ENCODE measurements at regions not wholly inside any gene's neighbourhood (a gene's known extent, or its start where the extent isn't known, plus 50 kb on each side); places are given as distances from the start of the nearest gene placed in this dataset.

DNA sequence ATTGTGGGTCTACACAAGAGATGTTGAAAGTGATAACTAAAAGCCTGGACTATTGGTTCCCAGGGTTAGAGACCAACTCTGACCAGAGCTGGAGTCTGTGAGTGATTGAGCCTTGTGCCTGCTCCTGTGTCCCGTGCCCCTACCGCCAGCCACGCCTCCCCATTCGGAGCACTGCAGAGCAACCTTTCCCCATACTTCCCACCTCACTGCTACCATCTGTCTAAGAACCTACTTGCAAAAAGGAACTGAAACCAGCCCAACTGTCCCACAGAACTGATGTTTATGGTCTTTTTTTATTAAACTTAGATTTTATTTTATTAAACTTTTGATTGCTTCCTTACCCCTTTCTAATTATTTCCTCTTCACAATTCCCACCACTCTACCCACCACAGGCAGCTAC is 300.3 kb upstream of the MGAT5 start:
- no peak for DNase-seq

- DNase-seq, result no peak
Observed at GRCh38 chr2:133954636-133955035, 299.2 kb upstream of the MGAT5 start.

DNA sequence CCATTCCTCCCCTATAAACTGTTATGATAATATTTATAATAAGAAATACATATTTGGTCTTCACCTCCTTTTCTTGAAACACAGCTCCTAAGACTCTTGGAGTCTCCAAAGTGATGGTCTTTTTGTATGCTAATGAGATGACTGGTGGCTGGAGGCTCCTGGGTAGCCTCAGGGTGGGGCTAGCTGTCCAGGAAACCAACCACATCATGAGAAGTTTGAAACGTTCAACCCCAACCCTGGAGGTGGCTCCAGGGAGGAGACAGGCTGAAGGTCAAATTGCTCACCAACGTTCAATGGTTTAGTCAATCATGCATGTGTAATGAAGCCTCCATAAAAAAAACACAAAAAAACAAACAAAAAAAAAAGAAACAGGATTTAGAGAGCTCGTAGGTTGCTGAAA is 298.7 kb upstream of the MGAT5 start:
- no peak for DNase-seq

- DNase-seq, result no peak
Observed at GRCh38 chr2:133956434-133956935, 297.4 kb upstream of the MGAT5 start.

DNA sequence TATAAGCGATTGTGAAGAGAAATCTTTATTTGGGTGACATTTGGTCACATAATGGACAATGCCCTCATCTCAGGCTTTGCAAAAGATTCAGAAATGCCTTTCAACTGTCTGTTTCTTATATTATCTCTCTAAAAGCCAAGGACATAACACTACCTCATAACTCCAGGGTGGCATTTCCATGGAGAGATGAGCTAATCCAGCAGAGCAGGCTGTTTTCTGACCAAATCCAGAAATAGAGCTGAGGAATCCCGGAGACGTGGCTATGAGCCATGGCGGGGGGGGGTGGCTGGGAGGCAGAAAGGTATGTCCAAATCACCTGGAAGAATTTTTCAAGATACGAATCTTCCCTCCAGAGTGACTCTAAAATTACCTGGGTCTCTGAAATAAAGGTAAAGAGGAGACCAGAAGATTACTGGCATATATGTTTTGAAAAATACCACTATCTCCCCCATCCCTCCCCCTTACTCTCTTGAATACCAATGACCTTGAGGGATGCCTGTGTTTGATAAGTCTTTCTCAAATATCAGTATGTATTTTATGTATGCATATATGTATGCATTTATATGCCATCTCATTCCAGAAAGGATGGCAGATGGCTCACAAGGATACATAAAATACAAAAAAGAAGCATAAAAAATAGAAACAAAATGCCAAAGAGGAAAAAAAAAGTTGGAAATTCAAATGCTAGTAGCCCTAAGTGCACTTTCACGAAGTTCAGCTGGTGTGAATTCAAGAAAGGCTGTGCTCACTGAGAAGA is 296.0 kb upstream of the MGAT5 start:
- DNase-seq, result no peak

- no peak for DNase-seq
Observed at GRCh38 chr2:133959066-133959465, 294.8 kb upstream of the MGAT5 start.

DNA sequence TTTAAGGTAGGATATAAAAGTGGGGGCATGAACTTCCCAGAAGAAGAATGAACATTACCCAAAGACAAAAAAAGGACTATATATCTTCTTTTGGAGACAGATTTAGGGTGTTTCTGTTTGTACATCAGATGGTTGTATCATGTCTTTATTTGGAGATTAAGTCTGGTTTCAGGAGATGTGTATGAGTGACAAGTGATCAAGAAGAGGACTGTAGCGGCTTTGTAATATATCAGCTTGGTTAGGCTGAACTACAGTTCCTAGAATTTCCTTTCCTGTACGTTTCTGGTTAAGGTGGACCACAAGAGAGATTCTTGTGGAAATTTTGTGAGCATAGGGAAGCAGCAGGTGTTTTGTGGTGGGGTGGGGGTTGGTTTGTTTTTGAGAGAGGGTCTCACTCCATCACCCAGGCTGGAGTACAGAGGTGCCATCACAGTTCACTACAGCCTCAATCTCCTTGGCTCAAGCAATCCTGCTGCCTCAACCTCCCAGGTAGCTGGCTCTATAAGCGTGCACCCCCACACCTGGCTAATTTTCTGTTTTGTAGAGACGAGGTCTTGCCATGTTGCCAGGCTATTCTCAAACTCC is 287.1 kb upstream of the MGAT5 start:
- no peak for DNase-seq

DNA sequence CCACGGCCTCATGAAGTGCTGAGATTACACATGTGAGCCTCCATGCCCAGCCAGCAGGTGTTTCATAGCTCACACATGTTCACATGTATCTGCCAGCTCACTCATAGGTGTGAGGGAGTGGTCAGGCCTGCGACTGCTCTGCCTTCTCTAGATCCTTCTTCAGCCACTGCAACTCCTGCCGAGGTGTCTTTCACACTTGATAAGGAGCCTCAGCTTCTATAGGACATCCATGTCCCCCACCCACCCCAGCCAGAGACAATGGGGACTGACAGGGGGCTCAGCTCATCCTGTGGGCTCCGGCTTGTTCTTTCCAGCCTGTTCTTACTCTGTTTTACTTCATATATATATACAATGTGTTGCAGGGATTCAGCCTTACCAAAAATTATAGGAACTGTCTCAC is 286.5 kb upstream of the MGAT5 start:
- no peak for DNase-seq

DNA sequence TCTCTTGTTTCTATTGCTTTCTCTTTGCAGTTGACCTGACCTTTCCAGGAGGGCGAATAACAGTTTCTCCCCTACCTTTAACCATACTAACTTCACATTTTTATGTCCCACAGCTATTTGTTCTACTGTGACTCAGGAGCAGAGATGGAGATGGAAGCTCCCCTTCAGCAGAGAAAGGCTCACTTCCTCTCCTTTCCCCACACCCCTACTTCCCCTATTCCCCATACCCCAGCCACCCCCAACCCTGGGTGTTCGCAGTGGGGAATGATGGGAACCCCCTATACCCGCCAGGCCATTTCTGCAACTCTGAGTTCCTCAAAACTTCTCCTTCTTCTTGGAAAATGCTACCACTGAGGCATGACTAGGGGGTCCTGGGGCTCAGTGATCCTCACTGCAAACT is 285.4 kb upstream of the MGAT5 start:
- no peak for DNase-seq

DNA sequence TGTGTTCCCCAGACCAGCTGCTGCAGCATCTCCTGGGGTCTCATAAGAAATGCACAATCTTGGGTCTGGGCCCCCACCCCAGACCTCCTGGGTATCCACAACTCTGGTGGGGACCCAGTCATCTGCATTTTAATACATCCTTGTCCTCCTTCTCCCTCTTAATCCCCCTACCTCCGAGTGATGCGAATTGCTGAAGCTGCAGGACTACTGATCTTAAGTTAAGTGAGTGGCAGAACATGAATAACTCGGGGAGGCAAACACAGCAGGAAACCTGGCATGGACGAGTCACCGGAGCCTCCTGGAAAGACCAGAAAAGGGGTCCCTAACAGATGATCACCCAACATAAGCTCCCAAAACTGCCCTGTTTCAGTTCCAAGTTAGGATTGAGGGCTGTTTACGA is 283.2 kb upstream of the MGAT5 start:
- DNase-seq, result no peak

DNA sequence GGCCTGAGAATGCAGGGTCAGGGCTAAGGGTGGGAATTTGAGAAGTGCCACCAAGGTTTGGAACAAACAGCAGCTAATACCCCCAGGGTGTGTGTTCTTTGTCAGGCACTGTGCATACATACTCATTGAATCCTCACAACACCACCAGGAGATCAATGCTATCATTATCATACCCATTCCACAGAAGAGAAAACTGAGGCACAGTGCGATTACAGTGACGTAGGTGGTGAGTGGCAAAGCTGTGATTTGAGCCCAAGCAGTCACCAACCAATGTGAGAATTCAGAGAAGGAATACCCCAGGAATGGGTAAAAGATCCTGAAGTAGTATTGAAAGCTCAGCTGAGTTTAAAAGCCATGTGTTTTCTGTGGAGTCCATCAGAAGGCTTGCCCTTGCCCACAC is 281.6 kb upstream of the MGAT5 start:
- no peak for DNase-seq

- no peak for DNase-seq
Observed at GRCh38 chr2:133972786-133973185, 281.1 kb upstream of the MGAT5 start.

GRCh38 chr2:133974353-133974752 is 279.5 kb upstream of the MGAT5 start:
- DNase-seq, result no peak

DNA sequence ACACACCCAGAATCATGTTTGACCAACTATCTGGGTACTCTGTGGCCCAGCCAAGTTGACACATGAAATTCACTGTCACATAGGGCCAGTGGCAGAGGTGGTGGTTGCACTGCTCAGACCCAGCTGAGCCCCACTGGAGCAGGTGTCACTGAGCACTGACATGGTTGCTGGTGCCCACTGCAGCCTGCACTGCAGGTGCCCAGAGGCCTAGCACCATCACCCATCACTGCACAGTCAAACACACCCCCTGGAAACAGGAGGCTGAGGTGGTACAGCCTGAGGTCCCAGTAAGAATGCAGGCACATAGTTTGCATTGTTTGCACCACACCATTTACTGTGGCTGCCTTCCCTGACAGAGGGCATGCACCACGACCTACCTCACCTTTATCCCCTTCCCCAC is 278.7 kb upstream of the MGAT5 start:
- no peak for DNase-seq

- DNase-seq, result no peak
Observed at GRCh38 chr2:133975676-133976428, 278.0 kb upstream of the MGAT5 start.

DNA sequence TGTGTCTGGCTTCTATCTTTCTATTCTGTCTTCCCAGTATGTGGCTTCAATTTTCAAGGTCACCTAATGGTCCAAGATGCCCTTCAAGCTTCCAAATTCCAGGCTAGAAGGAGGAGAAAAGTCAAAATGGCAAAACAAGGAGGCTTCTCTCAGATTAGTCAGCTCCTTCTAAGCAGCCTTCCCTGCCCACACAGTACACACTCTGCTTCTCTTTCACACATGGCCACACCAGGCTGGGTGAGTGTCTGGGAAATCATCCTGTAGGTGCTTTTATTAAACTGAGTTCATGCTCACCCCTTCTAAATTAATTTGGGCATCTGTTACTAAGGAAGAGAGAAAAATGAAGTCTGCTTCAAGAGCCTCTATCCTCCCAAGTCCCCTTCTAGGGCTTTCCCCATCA is 277.2 kb upstream of the MGAT5 start:
- no peak for DNase-seq

GRCh38 chr2:133977405-133977804 is 276.5 kb upstream of the MGAT5 start:
- no peak for DNase-seq

DNA sequence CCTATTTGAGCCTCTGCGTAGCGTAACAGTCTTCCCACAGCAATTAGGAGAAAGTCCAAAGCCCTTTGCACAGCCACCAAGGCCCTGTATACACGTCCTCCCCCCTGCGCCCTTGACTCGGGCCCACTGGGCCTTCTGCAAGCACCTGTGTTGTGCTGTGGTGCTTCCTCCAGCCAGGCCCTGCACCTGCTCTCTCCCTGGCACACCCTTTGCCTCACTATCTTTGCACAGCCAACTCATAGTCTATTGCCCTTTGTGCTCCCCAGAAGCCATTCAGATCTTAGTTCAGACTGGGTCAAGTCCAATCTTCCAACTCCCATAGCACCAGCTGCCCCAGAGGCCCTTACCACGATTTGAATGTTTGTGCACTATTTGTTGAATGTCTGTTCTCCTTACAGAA is 271.6 kb upstream of the MGAT5 start:
- no peak for DNase-seq

- no peak for DNase-seq
Observed at GRCh38 chr2:133985563-133985962, 268.3 kb upstream of the MGAT5 start.

DNA sequence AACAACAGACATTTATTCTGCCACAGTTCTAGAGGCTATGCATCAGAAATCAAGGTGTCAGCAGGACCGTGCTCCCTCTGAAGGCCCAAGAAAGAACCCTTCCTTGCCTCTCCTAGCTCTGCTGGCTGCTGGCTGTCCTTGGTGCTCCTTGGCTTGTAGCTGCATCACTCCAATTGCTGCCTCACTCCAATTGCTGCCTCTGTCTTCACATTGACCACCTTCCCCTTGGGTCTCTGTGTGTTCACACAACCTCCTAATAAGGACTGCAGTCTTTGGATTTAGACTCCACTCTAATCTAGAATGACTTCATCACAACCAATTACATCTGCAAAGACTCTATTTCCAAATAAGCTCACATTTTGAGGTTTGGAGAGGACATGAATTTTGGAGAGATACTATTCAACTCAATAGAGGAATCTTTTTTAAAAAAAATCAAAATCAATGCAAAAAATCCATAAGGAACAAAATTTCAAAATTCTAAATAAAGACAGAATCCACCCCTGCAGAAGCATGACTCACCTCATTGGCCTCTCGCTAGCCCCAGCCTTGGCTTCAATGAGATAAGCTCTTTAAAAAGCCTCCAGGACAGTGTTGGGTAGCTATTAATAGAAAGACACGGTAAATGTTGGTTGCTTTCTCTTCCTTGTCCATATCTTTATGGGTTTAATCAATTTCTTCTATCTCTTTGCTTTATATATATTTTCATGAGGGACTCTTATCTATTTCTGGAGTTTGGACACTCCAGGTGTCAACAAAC is 267.6 kb upstream of the MGAT5 start:
- DNase-seq, result no peak

GRCh38 chr2:133986881-133987795 is 266.7 kb upstream of the MGAT5 start:
- DNase-seq, result no peak

DNA sequence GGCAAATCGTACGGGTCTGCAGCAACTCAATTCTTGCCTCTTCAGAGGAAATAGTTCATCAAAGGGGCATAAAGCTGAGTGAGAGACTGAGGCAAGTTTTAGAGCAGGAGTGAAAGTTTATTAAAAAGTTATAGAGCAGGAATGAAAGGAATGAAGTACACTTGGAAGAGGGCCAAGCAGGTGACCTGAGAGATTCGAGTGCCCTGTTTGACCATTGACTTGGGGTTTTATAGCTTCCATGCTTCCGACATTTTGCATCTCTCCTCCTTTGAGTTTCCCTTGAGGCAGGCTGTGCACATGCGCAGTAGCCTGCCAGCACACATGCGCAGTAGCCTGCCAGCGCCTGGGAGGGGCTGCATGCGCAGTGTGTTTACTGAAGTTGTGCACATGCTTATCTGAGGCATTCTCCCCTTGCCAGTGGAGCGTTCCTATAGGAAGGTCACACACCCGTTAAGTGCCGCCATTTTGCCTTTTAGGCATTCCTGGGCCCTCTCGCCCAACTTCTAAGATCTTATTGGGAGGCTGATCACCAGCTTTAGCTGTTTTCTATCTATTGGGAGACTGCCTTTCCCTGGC is 265.5 kb upstream of the MGAT5 start:
- no peak for DNase-seq
